ENCODE measurements at regions not wholly inside any gene's neighbourhood (a gene's known extent, or its start where the extent isn't known, plus 50 kb on each side); places are given as distances from the start of the nearest gene placed in this dataset.

DNA sequence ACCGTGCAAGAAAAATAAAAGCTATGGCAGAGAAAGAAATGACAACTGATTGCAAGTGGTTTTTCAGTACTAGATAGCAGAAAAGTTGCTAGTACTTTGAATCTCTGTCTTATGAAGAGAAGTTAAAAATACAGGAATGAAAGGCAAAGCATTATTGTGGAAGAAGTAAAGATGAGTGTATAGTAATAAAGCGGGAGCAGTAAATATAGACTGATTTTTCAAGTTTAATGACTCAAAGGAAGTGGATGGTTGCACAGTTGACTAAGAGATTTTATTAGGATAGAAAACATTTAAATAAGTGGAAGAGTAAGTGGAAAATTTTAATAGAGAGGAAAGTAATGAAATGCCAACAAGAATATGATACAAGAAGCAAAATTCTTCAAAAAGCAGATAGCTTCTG is 1076.1 kb upstream of the CADM2 start:
- Histone ChIP-seq H2BK20ac (ENCODE audit: low read depth, low read length, poor library complexity, severe bottlenecking) (no peak overlapping the region), H2BK5ac (ENCODE audit: insufficient read length, low read length) (no peak overlapping the region)

More for the DNA sequence above, 1076.1 kb upstream of the CADM2 start:
- Histone ChIP-seq H4K5ac (ENCODE audit: insufficient read length, low read depth, low read length) (no peak overlapping the region), H3K9ac (ENCODE audit: extremely low read depth, insufficient read length, low read length) (no peak overlapping the region), H3K79me2 (ENCODE audit: insufficient read depth, low read length) (no peaks in the 10 kb centered on the region), H3T11ph (ENCODE audit: low read length) (no peak overlapping the region), H2BK120ac (ENCODE audit: low read depth, low read length, poor library complexity, severe bottlenecking) (no peak overlapping the region), H3K27ac (ENCODE audit: insufficient read length, low read depth, low read length) (no peak overlapping the region), H3K4me2 (ENCODE audit: insufficient read depth, insufficient read length, low read length) (no peak overlapping the region), H2BK12ac (ENCODE audit: insufficient read length, low read depth, low read length) (no peak overlapping the region), H2BK15ac (ENCODE audit: low read depth, low read length) (no peak overlapping the region), H2AFZ (ENCODE audit: low read length) (no peak overlapping the region), H3K79me1 (ENCODE audit: insufficient read depth, low read depth, low read length, poor library complexity, severe bottlenecking) (no peaks in the 10 kb centered on the region), H2AK5ac (ENCODE audit: insufficient read length, low read length) (no peak overlapping the region), H3K14ac (ENCODE audit: insufficient read depth, low read length) (no peak overlapping the region), H3K23me2 (ENCODE audit: insufficient read length, low read depth, low read length, poor library complexity, severe bottlenecking) (no peaks in the 10 kb centered on the region), H3K4ac (ENCODE audit: low read depth, low read length) (no peak overlapping the region), H3K9me3 (ENCODE audit: control insufficient read depth, low read depth, low read length) (no peaks in the 10 kb centered on the region), H3K4me1 (ENCODE audit: insufficient read depth, low read length) (no peaks in the 10 kb centered on the region), H4K91ac (ENCODE audit: insufficient read length, low read depth, low read length) (no peak overlapping the region), H3K23ac (ENCODE audit: insufficient read length, low read depth, low read length) (no peak overlapping the region), H4K8ac (replicated peaks; ENCODE audit: insufficient read length, low read depth, low read length) (no peak overlapping the region), H3K27me3 (ENCODE audit: insufficient read depth, low read length) (no peaks in the 10 kb centered on the region), H3K56ac (ENCODE audit: insufficient read length, low read depth, low read length) (no peak overlapping the region), H4K20me1 (ENCODE audit: control insufficient read depth, insufficient read depth, insufficient read length) (no peaks in the 10 kb centered on the region), H3K18ac (ENCODE audit: insufficient read length, low read depth, low read length) (no peak overlapping the region)
- Mint-ChIP-seq H3K36me3 (ENCODE audit: insufficient read depth in 1 of 3, low read depth in 3 of 3) (no peaks in the 10 kb centered on the region), H3K27ac (no peak overlapping the region), H3K27me3 (ENCODE audit: low read depth) (no peaks in the 10 kb centered on the region), H3K4me3 (no peak overlapping the region), H3K9me3 (no peaks in the 10 kb centered on the region), H3K4me1 (peaks cover 0 to 4% of the 10 kb centered on the region in 2 experiments; a peak in 3 of 4 replicates)
- WGBS (ENCODE audit: extremely low coverage, insufficient read length, low lambda C conversion rate): 100% methylated on average over 1 of the region's 2 CpGs
- TF ChIP-seq, protein P1, sequence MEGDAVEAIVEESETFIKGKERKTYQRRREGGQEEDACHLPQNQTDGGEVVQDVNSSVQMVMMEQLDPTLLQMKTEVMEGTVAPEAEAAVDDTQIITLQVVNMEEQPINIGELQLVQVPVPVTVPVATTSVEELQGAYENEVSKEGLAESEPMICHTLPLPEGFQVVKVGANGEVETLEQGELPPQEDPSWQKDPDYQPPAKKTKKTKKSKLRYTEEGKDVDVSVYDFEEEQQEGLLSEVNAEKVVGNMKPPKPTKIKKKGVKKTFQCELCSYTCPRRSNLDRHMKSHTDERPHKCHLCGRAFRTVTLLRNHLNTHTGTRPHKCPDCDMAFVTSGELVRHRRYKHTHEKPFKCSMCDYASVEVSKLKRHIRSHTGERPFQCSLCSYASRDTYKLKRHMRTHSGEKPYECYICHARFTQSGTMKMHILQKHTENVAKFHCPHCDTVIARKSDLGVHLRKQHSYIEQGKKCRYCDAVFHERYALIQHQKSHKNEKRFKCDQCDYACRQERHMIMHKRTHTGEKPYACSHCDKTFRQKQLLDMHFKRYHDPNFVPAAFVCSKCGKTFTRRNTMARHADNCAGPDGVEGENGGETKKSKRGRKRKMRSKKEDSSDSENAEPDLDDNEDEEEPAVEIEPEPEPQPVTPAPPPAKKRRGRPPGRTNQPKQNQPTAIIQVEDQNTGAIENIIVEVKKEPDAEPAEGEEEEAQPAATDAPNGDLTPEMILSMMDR (conservative IDR thresholded peaks at IDR 0.05): no peak
- no peak for DNase-seq
